Suppressor macrophage treated with lipopolysaccharide for 1 hour (primary cell): ENCODE measurements at regions not wholly inside any gene's neighbourhood (a gene's known extent, or its start where the extent isn't known, plus 50 kb on each side); places are given as distances from the start of the nearest gene placed in this dataset.

Source experiments
- DNase-seq, 3 donors: peaks; one replicate each; pipeline ENCODE4 v3.0.0-alpha.2; 2020 to 2022

- no peak for DNase-seq
Measured at GRCh38 chr1:87888446-87888845, 559.8 kb downstream of the LMO4 start.

DNA sequence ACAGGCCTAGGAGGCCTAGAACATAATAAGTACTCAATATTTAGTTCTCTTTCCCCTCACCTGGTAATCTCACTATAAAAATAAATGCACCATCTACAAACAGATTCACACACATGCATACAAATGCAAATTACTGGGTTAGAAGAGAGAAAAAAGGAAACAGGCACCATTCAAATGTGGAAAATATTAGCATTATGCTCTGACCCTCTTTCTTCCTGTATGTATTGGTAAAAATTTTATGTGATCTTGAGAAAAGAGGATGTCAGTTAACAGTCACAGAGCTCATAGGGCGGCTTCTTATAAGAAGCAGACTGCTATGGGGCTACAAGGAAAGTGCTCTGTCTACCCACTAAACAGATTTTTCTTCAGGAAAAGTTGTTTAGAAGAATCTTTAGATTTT lies 565.4 kb downstream of the LMO4 start:
- DNase-seq = no peak

DNA sequence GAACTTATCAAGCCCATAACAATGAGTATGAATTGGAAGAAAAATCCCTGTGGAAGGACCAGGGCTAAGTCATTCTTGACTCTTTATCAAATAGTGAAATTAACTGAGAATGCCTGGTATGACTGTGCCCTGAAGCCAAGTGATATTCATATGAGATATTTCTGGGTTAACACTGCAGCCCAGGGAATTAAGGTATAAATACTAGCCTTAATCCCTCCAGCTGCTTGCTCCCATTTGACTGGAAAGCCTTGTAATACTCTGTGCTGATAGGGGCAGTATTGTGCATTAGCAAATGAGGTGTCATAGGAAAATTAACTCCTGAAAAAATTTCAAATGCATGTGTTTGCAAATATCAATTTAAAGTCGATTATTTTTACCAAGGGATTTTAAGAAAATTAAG lies 568.8 kb downstream of the LMO4 start:
- no peak for DNase-seq

GRCh38 chr1:87898431-87898830 lies 569.8 kb downstream of the LMO4 start:
- no peak for DNase-seq

- no peak for DNase-seq
Measured at GRCh38 chr1:87899017-87899416, 570.3 kb downstream of the LMO4 start.

- no peak for DNase-seq
Measured at GRCh38 chr1:87899746-87900145, 571.1 kb downstream of the LMO4 start.

DNA sequence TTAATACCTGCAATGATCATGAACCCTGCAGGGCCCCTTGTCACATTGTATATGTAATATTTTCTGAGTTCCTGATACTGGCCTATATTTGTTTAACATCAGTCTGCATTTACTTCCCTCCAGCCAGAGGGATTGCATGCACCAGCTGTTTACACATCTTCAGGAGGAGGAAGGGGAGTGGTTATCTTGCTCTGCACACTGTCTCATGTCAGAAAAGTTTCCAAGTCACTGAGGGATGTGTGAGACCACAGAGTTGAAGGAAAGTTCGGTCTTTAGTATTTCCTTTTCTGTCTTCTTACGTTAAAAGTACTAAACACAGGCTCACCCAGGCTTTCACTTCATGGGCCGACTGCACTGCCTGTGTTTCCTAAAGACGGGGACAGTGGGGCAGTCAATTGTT lies 574.1 kb downstream of the LMO4 start:
- DNase-seq = peak; percentile 74 to 81 (median 78)

- no peak for DNase-seq
Measured at GRCh38 chr1:87903242-87903641, 574.6 kb downstream of the LMO4 start.

DNA sequence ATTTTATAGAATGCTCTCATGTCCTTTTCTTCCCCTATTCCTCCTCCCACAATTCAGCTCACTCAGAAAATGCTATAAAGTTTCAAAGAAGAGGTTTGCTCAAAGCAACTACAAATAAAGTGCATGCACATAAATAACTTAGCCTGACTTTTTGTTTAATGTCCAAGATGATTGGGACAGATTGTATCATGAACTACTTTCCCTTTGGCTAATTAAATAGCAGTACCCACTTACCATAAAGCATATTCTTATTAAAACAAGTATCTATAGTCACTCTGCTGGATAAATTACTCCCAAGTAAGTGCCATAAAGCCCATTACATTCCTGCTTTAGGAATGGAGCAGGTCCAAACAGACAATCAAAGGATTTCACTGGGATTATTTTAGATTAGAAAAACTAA lies 576.0 kb downstream of the LMO4 start:
- no peak for DNase-seq

DNA sequence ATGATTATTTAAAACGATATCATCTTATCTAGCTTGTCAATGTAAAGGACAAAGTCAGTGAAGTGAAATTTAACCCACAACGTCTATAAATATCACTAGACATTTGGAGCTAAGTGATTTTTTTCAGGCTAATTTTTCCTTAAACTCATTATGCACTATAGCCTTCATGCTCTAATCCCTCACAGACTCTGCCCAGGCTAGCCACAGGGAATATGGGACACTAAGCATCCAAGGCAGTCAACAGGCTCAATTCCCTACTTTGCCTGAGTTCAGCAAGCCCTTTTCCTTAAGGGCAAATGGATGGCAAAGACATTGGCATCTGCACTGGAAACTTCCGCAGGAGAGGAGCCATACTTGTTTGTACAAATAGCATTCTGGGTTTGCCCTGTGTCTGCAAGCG lies 577.0 kb downstream of the LMO4 start:
- DNase-seq = no peak

DNA sequence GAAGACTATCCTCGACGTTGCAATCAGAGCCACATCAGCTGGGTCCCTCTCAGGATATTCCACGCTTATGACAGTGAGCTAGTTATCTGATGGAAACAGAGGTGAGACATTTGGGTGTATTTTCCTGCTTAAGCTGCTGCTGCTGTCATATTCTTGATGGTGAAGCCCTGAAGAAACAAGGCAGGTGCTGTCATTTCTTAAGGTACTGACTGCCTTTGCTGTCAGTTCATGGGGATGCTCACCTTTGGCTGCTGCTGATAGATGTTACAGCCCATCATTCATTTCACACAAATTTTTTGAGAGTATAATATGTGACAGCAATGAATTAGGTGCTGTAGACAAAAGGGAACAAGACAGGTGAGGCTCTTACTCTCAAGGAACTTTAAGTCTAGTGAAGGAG lies 577.4 kb downstream of the LMO4 start:
- no peak for DNase-seq

- DNase-seq = no peak
Measured at GRCh38 chr1:87913361-87913760, 584.7 kb downstream of the LMO4 start.

DNA sequence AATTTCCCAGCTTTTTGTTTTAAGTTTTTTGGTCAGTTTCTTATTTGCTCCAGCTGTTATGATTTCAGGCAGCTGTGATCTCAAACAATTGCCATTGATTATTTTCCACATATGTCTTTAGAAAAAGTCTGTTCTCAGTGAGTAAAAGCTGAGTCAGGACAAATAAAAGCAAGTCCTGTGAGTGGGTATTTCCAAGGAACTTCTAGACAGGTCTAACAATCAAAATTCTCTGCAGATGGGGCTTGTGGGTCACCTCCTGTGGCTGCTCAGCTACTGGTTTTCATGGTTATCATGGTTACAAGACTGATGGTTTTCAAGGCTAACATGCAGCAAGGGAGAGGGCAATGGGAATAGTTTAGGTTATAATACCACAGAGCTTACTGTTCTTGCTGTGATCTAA lies 585.7 kb downstream of the LMO4 start:
- no peak for DNase-seq

GRCh38 chr1:87915771-87916170 lies 587.1 kb downstream of the LMO4 start:
- no peak for DNase-seq

GRCh38 chr1:87916965-87917364 lies 588.3 kb downstream of the LMO4 start:
- no peak for DNase-seq

- no peak for DNase-seq
Measured at GRCh38 chr1:87918398-87918797, 589.7 kb downstream of the LMO4 start.

GRCh38 chr1:87922885-87923284 lies 594.2 kb downstream of the LMO4 start:
- DNase-seq = no peak

DNA sequence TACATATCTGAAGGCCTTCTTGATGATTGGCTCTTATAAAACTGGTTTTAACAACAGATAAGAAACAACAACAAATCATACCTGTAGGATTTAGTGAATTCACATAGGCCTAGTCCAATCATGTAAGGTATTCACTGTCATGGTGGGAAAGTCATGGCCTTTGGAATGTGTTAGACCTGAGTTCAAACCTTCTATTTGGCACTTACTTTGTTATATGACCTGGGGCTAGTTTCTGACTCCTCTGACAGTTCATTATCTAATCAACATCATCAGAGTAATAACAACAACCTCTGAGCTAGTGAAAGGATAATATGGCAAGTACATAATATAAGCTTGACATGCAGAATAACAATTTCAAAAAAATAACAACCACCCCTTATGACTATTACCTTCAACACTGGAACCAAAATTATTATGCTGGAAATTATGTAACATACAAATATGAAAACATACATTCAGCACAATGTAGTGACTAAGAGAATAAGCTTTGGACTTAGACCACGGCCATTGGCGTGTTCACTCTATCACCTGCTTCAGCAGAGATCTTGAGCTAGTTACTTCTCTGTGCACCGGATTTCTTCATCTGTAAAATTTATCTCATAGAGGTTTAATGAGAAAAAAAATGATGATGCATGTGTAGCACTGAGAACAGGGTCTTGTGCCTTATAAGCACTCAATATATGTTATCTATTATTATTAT lies 597.6 kb downstream of the LMO4 start:
- no peak for DNase-seq

DNA sequence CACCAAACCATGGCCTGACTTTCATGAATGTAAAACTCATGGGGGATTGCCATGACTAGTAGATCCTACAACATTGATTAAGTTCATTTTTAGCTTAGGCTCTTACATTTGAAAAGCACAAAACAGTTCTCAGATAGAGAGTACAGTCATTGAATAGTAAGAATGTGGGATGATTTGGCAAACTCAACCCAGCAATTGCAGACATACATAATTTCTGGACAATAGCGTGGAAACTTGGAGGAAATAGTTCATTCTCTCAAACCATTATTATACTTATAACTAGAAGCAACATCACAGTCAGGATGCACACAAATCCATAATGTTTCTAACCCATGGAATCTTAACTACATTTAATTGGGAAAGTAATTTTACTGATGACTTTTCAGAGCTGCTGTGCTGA lies 598.2 kb downstream of the LMO4 start:
- DNase-seq = no peak

GRCh38 chr1:87927391-87928280 lies 599.0 kb downstream of the LMO4 start:
- DNase-seq = no peak

DNA sequence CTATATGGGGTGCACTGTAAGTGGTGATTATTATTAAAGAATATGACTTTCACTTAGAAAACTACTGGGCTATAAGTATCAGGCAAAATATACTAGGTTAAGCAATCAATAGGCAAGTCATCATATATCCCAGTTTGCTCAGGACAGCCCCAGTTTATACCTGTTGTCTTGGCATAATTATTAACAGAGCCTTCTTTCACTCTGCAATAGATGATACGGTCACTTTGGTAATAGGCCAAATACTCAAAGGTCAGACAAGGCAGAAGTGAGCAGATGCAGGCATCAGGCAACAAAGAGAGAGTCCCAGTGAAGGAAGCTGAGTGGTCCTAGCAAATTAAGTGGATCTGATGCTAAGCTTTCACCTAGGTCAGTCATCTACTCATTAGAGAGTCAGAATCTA lies 599.9 kb downstream of the LMO4 start:
- DNase-seq = no peak

DNA sequence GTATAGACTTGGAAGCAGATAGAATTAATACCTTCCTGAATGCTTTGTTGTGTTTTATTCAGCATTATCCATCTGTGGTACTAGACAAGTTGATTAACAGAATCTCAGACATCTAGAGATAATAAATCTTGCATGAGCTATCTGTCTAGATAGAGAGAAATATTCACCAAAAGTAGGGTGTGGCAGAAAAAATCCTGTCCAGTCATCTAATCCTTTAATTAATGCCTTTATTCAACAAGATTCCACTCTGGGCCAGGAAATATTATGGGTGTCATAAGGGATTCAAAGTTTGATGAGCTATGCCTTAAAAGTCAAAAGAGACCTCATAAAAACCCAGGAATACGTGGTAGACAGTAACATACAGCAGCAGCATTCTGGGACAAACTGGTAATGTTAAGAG lies 601.2 kb downstream of the LMO4 start:
- DNase-seq = no peak

DNA sequence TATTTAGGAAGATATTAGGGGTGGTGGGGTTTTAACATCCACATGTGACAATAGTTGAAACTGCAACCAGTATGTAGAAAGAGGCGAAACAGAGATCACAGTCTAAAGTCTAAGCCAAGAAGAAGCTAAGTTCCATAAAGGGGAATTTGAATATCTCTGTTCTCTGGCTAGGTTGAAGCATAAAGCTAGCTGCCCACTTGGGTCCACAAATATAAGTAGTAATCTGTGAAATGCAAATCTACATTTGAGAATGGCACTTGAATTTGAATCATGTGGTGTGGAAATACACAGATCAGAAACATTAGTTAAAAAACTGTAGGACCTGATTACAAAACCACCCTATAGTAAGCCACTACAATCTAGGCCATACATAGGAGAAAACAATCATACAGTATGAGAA lies 602.1 kb downstream of the LMO4 start:
- no peak for DNase-seq

DNA sequence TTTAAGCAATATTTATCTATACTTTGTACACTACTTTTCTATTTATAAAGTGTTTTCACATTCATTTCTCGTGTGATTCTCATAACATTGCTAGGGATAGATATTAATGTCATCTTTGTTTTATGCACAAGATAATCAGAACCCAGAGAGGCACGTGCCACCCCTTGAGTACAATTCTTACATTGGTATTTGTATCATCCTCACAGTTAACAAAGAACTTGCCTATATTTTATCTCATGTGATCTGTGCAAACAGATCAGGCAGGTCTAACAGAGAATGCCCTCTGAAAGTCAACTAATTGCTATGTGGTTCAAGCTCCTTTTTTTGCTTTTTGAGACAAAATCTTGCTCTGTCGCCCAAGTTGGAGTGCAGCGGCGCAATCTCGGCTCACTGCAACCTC lies 604.5 kb downstream of the LMO4 start:
- DNase-seq = no peak

DNA sequence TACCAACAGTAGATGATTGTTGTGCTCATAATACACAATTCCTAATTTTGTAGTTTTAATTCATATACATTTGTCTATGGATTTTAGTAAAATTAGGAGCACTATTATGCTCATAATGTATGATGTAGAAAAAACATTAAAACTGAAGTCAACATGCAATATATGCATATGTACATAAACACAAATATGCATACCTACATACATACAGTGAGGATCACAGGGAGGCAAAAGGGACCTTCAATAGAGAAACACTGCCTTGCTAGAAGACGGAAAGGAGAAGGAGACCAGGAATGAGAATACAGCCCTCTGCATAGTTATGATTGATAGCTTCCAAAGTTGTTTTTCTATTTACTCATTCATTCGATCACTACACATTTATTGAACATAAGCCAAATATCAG lies 606.5 kb downstream of the LMO4 start:
- DNase-seq = no peak
